B cell (primary cell): ENCODE measurements at regions not wholly inside any gene's neighbourhood (a gene's known extent, or its start where the extent isn't known, plus 50 kb on each side); places are given as distances from the start of the nearest gene placed in this dataset.
A peak's percentile ranks its signal among the peaks of the same experiment; 100 is the strongest.

Experiments used
- ATAC-seq: fragments of 200-7000 bp; cut with Tn5 transposase; one replicate; pipeline ENCODE4 v1.10.0; 2021; ENCODE audit warnings: low read depth, mild to moderate bottlenecking, moderate number of reproducible peaks, moderate library complexity
- CTCF ChIA-PET: fragments of 350-600 bp; sonication (Branson Sonifier 250); formaldehyde crosslinking; loops from one replicate; lab custom pipeline; 2021; ENCODE audit warnings: antibody characterized with exemption, inconsistent platforms; lab: Charles Lee
- POLR2A ChIA-PET: fragments of 350-600 bp; sonication (Branson Sonifier 250); formaldehyde crosslinking; loops from one replicate; lab custom pipeline; 2021; ENCODE audit warnings: antibody characterized with exemption; lab: Charles Lee
- DNase-seq: peaks from one replicate; pipeline ENCODE4 v3.0.0; 2013
- H2AFZ ChIP-seq: 2 replicates; pipeline ENCODE4 v1.6.1; 2012; ENCODE audit warnings: mild to moderate bottlenecking, low read depth, low read length; ENCODE audit not compliant: insufficient read depth, poor library complexity, severe bottlenecking
- H3K27ac ChIP-seq, 2 donors: 1 replicate in 1 of 2; 2 replicates in 1 of 2; pipeline ENCODE4 v1.5.1; 2012 to 2013; ENCODE audit warnings: low read length in 2 of 2, mild to moderate bottlenecking in 2 of 2, moderate library complexity in 1 of 2
- H3K27me3 ChIP-seq, 4 experiments: fragments of 200-600 bp in 1 of 4; sonication (generic) in 1 of 4; replicated peaks in 1 of 4; 1 replicate in 2 of 4; 2 replicates in 2 of 4; pipeline versions ENCODE4 v1.6.1 to v1.7.0; 2013 to 2016; ENCODE audit warnings: low read length in 3 of 4, mild to moderate bottlenecking in 2 of 4, mixed read lengths in 1 of 4, moderate library complexity in 1 of 4; ENCODE audit not compliant: insufficient read depth in 4 of 4, control insufficient read depth in 3 of 4; ENCODE audit errors: control extremely low read depth in 1 of 4
- H3K36me3 ChIP-seq, 2 experiments: replicated peaks in 1 of 2; 1 replicate in 1 of 2; 2 replicates in 1 of 2; pipeline versions ENCODE4 v1.6.1 to v1.7.1; 2013; ENCODE audit warnings: low read length in 1 of 2; ENCODE audit not compliant: insufficient read depth in 2 of 2, control insufficient read depth in 1 of 2; ENCODE audit errors: control extremely low read depth in 1 of 2, extremely low read depth in 1 of 2
- H3K4me1 ChIP-seq, 2 donors: fragments of 200-600 bp in 1 of 2; sonication (generic) in 1 of 2; 1 replicate in 1 of 2; 2 replicates in 1 of 2; pipeline versions ENCODE4 v1.5.1 to v1.6.1; 2013 to 2017; ENCODE audit warnings: low read length in 2 of 2; ENCODE audit not compliant: control insufficient read depth in 2 of 2, insufficient read depth in 2 of 2
- H3K4me2 ChIP-seq: replicated peaks from 2 replicates; pipeline ENCODE3; 2012; ENCODE audit warnings: mild to moderate bottlenecking, low read depth, low read length; ENCODE audit not compliant: poor library complexity, severe bottlenecking
- H3K4me3 ChIP-seq, 5 experiments: fragments of 200-600 bp in 1 of 5; sonication (generic) in 1 of 5; 1 replicate in 3 of 5; 2 replicates in 2 of 5; pipeline versions ENCODE4 v1.5.1 to v1.7.0; 2011 to 2016; ENCODE audit warnings: low read length in 4 of 5, mild to moderate bottlenecking in 4 of 5, low read depth in 2 of 5, control low read depth in 1 of 5, moderate library complexity in 1 of 5; ENCODE audit not compliant: insufficient read depth in 1 of 5; ENCODE audit errors: control extremely low read depth in 1 of 5, extremely low read depth in 1 of 5
- H3K79me2 ChIP-seq: fragments of 200-600 bp; sonication (generic); one replicate; pipeline ENCODE4 v1.6.0; 2016; ENCODE audit warnings: low read length; ENCODE audit not compliant: control insufficient read depth, insufficient read depth
- H3K9ac ChIP-seq: fragments of 200-600 bp; sonication (generic); 2 replicates; pipeline ENCODE4 v1.6.1; 2017; ENCODE audit warnings: mild to moderate bottlenecking, low read length, moderate library complexity
- H3K9me3 ChIP-seq, 3 donors: one replicate each; pipeline versions ENCODE4 v1.6.1 to v1.7.1; 2013; ENCODE audit warnings: low read length in 2 of 3; ENCODE audit not compliant: control insufficient read depth in 2 of 3, insufficient read depth in 1 of 3; ENCODE audit errors: control extremely low read depth in 1 of 3
- H4K20me1 ChIP-seq: 2 replicates; pipeline ENCODE4 v1.6.0; 2012; ENCODE audit warnings: mild to moderate bottlenecking, low read length; ENCODE audit not compliant: insufficient read depth, control insufficient read depth, poor library complexity, severe bottlenecking
- H3K27ac Mint-ChIP-seq: one replicate; pipeline ENCODE4 v1.8.0; 2021; ENCODE audit warnings: mixed read lengths
- H3K27me3 Mint-ChIP-seq: one replicate; pipeline ENCODE4 v1.8.0; 2021; ENCODE audit warnings: mixed read lengths
- H3K4me1 Mint-ChIP-seq: one replicate; pipeline ENCODE4 v1.8.0; 2021; ENCODE audit warnings: mixed read lengths
- H3K4me3 Mint-ChIP-seq: one replicate; pipeline ENCODE4 v1.8.0; 2021; ENCODE audit warnings: mixed read lengths
- H3K9me3 Mint-ChIP-seq: one replicate; pipeline ENCODE4 v1.8.0; 2022; ENCODE audit warnings: mixed read lengths; ENCODE audit not compliant: insufficient read depth
- EZH2 ChIP-seq: IDR thresholded peaks from 2 replicates; pipeline ENCODE4 v1.6.1; 2012; ENCODE audit warnings: borderline replicate concordance, low read depth, mild to moderate bottlenecking, moderate library complexity, low read length; ENCODE audit not compliant: insufficient read depth, poor library complexity, severe bottlenecking
- WGBS: methylation state at CpG from one replicate; pipeline ENCODE4 v1.1.5; 2013; ENCODE audit warnings: missing lambda C conversion rate; ENCODE audit not compliant: insufficient coverage; 5-methylcytosine and 5-hydroxymethylcytosine counted together
- intact Hi-C: fragments of 100-400 bp; cut with micrococcal nuclease; formaldehyde crosslinking; loops from one replicate; pipeline ENCODE4 v1.10.0; 2022
- TF ChIP-seq, protein P1 (sequence below): fragments of 200-600 bp; IDR thresholded peaks from one replicate; pipeline ENCODE4 v1.8.0; 2022; ENCODE audit warnings: antibody characterized with exemption, mild to moderate bottlenecking

DNA sequence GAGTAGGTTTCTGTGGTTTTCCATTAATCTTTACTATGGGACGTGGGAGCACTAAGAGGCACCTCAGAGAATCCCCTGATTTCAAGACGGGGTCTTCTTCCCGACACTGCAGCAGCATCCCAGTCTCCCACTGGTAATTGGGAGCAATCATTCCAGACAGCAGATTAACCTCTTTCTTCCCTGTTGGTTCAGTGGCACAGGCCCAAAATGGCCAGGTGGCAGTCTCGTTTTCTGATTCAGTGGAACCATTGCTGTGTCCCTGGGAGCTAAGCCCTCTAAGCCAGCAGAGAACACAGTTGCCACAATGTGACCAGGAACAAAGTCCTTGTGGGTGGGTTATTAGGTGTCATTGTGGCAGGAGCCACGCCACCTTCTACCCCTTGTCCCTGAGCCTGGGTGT lies 342.1 kb downstream of the MATN1 start:
- no peaks in the 10 kb centered on the region for H4K20me1 ChIP-seq
- WGBS = 74% methylated on average over 5 of the region's 5 CpGs
- ChIA-PET POLR2A (no interaction called here), CTCF (interaction anchor here (1.0 to 3.4 kb wide), 10 partner anchors 7 to 1148 kb away, joined by 3 to 50 read pairs (median 4); partner anchors contain the start of gene PTPRU)
- H3K9ac ChIP-seq = no peak overlapping the region
- Mint-ChIP-seq H3K4me3 (no peak overlapping the region), H3K9me3 (no peaks in the 10 kb centered on the region), H3K4me1 (peaks cover 4% of the 10 kb centered on the region), H3K27ac (no peak overlapping the region), H3K27me3 (peaks cover 26% of the 10 kb centered on the region)
- DNase-seq = no peak
- intact Hi-C loops = no loop called here
- H3K27me3 ChIP-seq = peaks cover 0 to 3% (median 1%) of the 10 kb centered on the region in 4 experiments
- no peak for TF ChIP-seq EZH2
- TF ChIP-seq, protein P1, sequence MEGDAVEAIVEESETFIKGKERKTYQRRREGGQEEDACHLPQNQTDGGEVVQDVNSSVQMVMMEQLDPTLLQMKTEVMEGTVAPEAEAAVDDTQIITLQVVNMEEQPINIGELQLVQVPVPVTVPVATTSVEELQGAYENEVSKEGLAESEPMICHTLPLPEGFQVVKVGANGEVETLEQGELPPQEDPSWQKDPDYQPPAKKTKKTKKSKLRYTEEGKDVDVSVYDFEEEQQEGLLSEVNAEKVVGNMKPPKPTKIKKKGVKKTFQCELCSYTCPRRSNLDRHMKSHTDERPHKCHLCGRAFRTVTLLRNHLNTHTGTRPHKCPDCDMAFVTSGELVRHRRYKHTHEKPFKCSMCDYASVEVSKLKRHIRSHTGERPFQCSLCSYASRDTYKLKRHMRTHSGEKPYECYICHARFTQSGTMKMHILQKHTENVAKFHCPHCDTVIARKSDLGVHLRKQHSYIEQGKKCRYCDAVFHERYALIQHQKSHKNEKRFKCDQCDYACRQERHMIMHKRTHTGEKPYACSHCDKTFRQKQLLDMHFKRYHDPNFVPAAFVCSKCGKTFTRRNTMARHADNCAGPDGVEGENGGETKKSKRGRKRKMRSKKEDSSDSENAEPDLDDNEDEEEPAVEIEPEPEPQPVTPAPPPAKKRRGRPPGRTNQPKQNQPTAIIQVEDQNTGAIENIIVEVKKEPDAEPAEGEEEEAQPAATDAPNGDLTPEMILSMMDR = no peak
- H3K4me3 ChIP-seq = no peak overlapping the region
- no peak overlapping the region for H3K4me2 ChIP-seq
- no peaks in the 10 kb centered on the region for H3K9me3 ChIP-seq
- H3K4me1 ChIP-seq = no peaks in the 10 kb centered on the region
- no peaks in the 10 kb centered on the region for H3K36me3 ChIP-seq
- ATAC-seq = no peak
- H3K27ac ChIP-seq = no peak overlapping the region
- no peaks in the 10 kb centered on the region for H3K79me2 ChIP-seq
- H2AFZ ChIP-seq = no peak overlapping the region

DNA sequence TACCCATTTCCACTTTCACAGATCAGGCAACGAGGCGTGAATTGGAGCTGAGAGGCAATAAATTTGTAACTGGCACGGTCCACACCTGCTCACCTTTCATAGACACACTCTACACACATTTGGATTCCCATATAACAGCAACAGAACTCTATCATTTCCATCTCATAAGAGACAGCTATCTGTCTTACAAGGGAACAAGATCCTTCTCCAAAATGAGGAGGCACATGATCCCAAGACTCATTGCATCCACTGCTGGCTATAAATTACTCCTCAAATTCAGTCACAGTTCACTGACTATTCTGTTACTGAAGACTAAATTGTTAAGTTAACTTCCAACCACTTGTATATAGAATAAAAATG lies 342.8 kb downstream of the MATN1 start:
- H3K27me3 Mint-ChIP-seq = peaks cover 30% of the 10 kb centered on the region
- Histone ChIP-seq H3K79me2 (no peaks in the 10 kb centered on the region), H4K20me1 (no peaks in the 10 kb centered on the region), H3K4me1 (no peaks in the 10 kb centered on the region), H3K4me2 (no peak overlapping the region), H3K9me3 (no peaks in the 10 kb centered on the region), H3K36me3 (no peaks in the 10 kb centered on the region), H3K4me3 (no peak overlapping the region), H2AFZ (peak overlapping the region; percentile 53), H3K27me3 (peaks cover 0 to 3% (median 1%) of the 10 kb centered on the region in 4 experiments), H3K9ac (no peak overlapping the region), H3K27ac (no peak overlapping the region)
- ATAC-seq (no peak), DNase-seq (no peak)
- TF ChIP-seq EZH2 = no peak
- TF ChIP-seq, protein P1 = peak; percentile 56
- CTCF ChIA-PET = interaction anchor here (0.8 to 3.4 kb wide), 18 partner anchors 8 to 1151 kb away, joined by 3 to 50 read pairs (median 4); partner anchors contain the start of genes MECR and PTPRU
- peaks cover 4% of the 10 kb centered on the region for H3K4me1 Mint-ChIP-seq
- no peaks in the 10 kb centered on the region for H3K9me3 Mint-ChIP-seq
- intact Hi-C loops = no loop called here
- WGBS = 0% methylated on average over 3 of the region's 3 CpGs
- no peak overlapping the region for H3K27ac Mint-ChIP-seq
- no peak overlapping the region for H3K4me3 Mint-ChIP-seq
- POLR2A ChIA-PET = no interaction called here
